Right lobe of liver (tissue), 4 donors: ENCODE measurements at regions not wholly inside any gene's neighbourhood (a gene's known extent, or its start where the extent isn't known, plus 50 kb on each side); places are given as distances from the start of the nearest gene placed in this dataset.

Source experiments
- POLR2A ChIP-seq: fragments of 450-650 bp; IDR thresholded peaks from one replicate; pipeline ENCODE4 v1.6.1; 2017; ENCODE audit warnings: antibody characterized with exemption, mild to moderate bottlenecking
- TF ChIP-seq, protein P1 (sequence below), 4 donors: fragments of 200-600 bp in 3 of 4; fragments of 450-650 bp in 1 of 4; IDR thresholded peaks; one replicate each; pipeline versions ENCODE4 v1.5.1 to v1.8.0; 2016 to 2022; ENCODE audit warnings: antibody characterized with exemption in 4 of 4, mild to moderate bottlenecking in 2 of 4
- donor health status: DM: no; HTN: no; CAD: no.
- donor health status: DM: no; HTN: no; CAD: no.
- donor health status: DM: no; HTN: yes; CAD: no.

DNA sequence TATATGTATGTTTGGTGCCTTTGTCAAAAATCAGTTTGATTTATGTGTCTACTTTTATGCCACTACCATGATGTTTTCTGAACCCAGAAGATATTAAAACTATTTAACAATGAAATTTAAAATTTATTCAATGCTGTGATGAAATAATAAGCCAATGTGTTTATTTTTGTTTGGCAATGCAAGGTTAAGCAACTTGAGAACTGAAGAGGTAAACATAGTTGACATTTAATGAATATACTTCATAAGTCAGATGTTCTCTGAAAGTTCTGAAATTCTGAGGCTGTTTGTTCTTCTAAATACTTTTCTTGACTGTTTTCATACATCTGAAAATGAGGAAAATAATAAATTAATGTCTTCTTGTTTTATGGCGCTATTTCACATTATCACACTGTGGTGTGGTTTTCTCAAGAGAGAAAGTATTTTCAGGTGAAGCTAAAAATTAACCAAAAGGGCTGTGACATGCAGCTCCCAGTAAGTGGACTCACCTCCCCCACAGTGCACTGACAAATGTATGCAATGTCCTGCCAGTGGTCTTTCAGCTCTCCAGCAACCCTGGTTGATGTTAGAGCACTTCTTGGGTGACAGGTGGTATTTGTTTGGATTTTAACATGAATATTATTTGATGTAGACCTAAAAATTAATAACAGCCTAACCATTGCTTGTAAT, 863.6 kb upstream of the SALL3 start:
- TF ChIP-seq, protein P1, sequence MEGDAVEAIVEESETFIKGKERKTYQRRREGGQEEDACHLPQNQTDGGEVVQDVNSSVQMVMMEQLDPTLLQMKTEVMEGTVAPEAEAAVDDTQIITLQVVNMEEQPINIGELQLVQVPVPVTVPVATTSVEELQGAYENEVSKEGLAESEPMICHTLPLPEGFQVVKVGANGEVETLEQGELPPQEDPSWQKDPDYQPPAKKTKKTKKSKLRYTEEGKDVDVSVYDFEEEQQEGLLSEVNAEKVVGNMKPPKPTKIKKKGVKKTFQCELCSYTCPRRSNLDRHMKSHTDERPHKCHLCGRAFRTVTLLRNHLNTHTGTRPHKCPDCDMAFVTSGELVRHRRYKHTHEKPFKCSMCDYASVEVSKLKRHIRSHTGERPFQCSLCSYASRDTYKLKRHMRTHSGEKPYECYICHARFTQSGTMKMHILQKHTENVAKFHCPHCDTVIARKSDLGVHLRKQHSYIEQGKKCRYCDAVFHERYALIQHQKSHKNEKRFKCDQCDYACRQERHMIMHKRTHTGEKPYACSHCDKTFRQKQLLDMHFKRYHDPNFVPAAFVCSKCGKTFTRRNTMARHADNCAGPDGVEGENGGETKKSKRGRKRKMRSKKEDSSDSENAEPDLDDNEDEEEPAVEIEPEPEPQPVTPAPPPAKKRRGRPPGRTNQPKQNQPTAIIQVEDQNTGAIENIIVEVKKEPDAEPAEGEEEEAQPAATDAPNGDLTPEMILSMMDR (IDR thresholded peaks at IDR 0.05) = no peak
- TF ChIP-seq POLR2A = no peak
